ENCODE measurements at regions not wholly inside any gene's neighbourhood (a gene's known extent, or its start where the extent isn't known, plus 50 kb on each side); places are given as distances from the start of the nearest gene placed in this dataset.

- Histone ChIP-seq H3K36me3 (ENCODE audit: control insufficient read depth in 4 of 4, insufficient read depth in 3 of 4, low read depth in 1 of 4, low read length in 3 of 4) (no peaks in the 10 kb centered on the region), H3K9ac (ENCODE audit: low read depth in 1 of 2, low read length in 2 of 2) (no peak overlapping the region), H3K9me3 (ENCODE audit: control insufficient read depth in 4 of 4, low read length in 3 of 4) (peaks cover 0 to 3% (median 0%) of the 10 kb centered on the region in 4 donors), H3K27me3 (ENCODE audit: control insufficient read depth in 4 of 4, insufficient read depth in 4 of 4, low read length in 3 of 4) (no peaks in the 10 kb centered on the region), H3K4me1 (ENCODE audit: control insufficient read depth in 4 of 4, insufficient read depth in 4 of 4, low read length in 3 of 4) (no peaks in the 10 kb centered on the region), H3K4me3 (ENCODE audit: low read depth in 1 of 3, low read length in 3 of 3) (no peak overlapping the region), H3K27ac (ENCODE audit: low read depth in 1 of 2, low read length in 2 of 2) (no peak overlapping the region)
- WGBS: 94% methylated on average over 12 of the region's 12 CpGs
- DNase-seq (ENCODE audit: low spot score): no peak
- TF ChIP-seq FOXA2 (IDR thresholded peaks at IDR 0.05): no peak
- no peak for TF ChIP-seq GABPA (IDR thresholded peaks at IDR 0.05 in 1 of 2, conservative IDR thresholded peaks at IDR 0.05 in 1 of 2)
- TF ChIP-seq REST (IDR thresholded peaks at IDR 0.05): no peak
- TF ChIP-seq HNF4A (conservative IDR thresholded peaks at IDR 0.05): no peak
Measured at GRCh38 chr12:60387356-60387755, 791.5 kb downstream of the SLC16A7 start.

- Histone ChIP-seq H3K4me3 (ENCODE audit: low read depth in 1 of 3, low read length in 3 of 3) (no peak overlapping the region), H3K36me3 (ENCODE audit: control insufficient read depth in 4 of 4, insufficient read depth in 3 of 4, low read depth in 1 of 4, low read length in 3 of 4) (no peaks in the 10 kb centered on the region), H3K4me1 (ENCODE audit: control insufficient read depth in 4 of 4, insufficient read depth in 4 of 4, low read length in 3 of 4) (no peaks in the 10 kb centered on the region), H3K9ac (ENCODE audit: low read depth in 1 of 2, low read length in 2 of 2) (no peak overlapping the region), H3K9me3 (ENCODE audit: control insufficient read depth in 4 of 4, low read length in 3 of 4) (peaks cover 0 to 3% (median 0%) of the 10 kb centered on the region in 4 donors), H3K27me3 (ENCODE audit: control insufficient read depth in 4 of 4, insufficient read depth in 4 of 4, low read length in 3 of 4) (no peaks in the 10 kb centered on the region), H3K27ac (ENCODE audit: low read depth in 1 of 2, low read length in 2 of 2) (no peak overlapping the region)
- 68% methylated on average over 3 of the region's 3 CpGs for WGBS
- TF ChIP-seq HNF4G (IDR thresholded peaks at IDR 0.05) (no peak), NR2F2 (IDR thresholded peaks at IDR 0.05) (no peak), FOXA1 (IDR thresholded peaks at IDR 0.05) (no peak), ATF3 (IDR thresholded peaks at IDR 0.05) (no peak)
- DNase-seq (ENCODE audit: low spot score): no peak
Measured at GRCh38 chr12:60391051-60391450, 795.2 kb downstream of the SLC16A7 start.

- Histone ChIP-seq H3K9ac (ENCODE audit: low read depth in 1 of 2, low read length in 2 of 2) (no peak overlapping the region), H3K27me3 (ENCODE audit: control insufficient read depth in 4 of 4, insufficient read depth in 4 of 4, low read length in 3 of 4) (no peaks in the 10 kb centered on the region), H3K36me3 (ENCODE audit: control insufficient read depth in 4 of 4, insufficient read depth in 3 of 4, low read depth in 1 of 4, low read length in 3 of 4) (no peaks in the 10 kb centered on the region), H3K9me3 (ENCODE audit: control insufficient read depth in 4 of 4, low read length in 3 of 4) (peaks cover 0 to 3% (median 0%) of the 10 kb centered on the region in 4 donors), H3K4me3 (ENCODE audit: low read depth in 1 of 3, low read length in 3 of 3) (no peak overlapping the region), H3K4me1 (ENCODE audit: control insufficient read depth in 4 of 4, insufficient read depth in 4 of 4, low read length in 3 of 4) (no peaks in the 10 kb centered on the region), H3K27ac (ENCODE audit: low read depth in 1 of 2, low read length in 2 of 2) (no peak overlapping the region)
- no peak for DNase-seq (ENCODE audit: low spot score)
- no peak for TF ChIP-seq HNF4A (conservative IDR thresholded peaks at IDR 0.05)
- TF ChIP-seq YY1 (IDR thresholded peaks at IDR 0.05): no peak
- no peak for TF ChIP-seq SP1 (IDR thresholded peaks at IDR 0.05)
- no peak for TF ChIP-seq ZBTB33 (IDR thresholded peaks at IDR 0.05)
- no peak for TF ChIP-seq JUND (IDR thresholded peaks at IDR 0.05)
- no peak for TF ChIP-seq HNF4G (IDR thresholded peaks at IDR 0.05)
- TF ChIP-seq EGR1 (IDR thresholded peaks at IDR 0.05; ENCODE audit: low read depth in 2 of 2): no peak
- no peak for TF ChIP-seq NR2F2 (IDR thresholded peaks at IDR 0.05)
- no peak for TF ChIP-seq CTCF (IDR thresholded peaks at IDR 0.05; ENCODE audit: low read depth, low read length, missing input control)
- TF ChIP-seq FOXA1 (IDR thresholded peaks at IDR 0.05): no peak
- TF ChIP-seq RXRA (IDR thresholded peaks at IDR 0.05): no peak
- TF ChIP-seq ATF3 (IDR thresholded peaks at IDR 0.05): no peak
- TF ChIP-seq FOXA2 (IDR thresholded peaks at IDR 0.05): no peak
- TF ChIP-seq RAD21 (IDR thresholded peaks at IDR 0.05): no peak
- TF ChIP-seq TAF1 (conservative IDR thresholded peaks at IDR 0.05): no peak
Measured at GRCh38 chr12:60391791-60392190, 796.0 kb downstream of the SLC16A7 start.
